ENCODE measurements at regions not wholly inside any gene's neighbourhood (a gene's known extent, or its start where the extent isn't known, plus 50 kb on each side); places are given as distances from the start of the nearest gene placed in this dataset.
"Not testable (repeated sequence)": the region's sequence is repeated elsewhere in the genome, so short reads cannot be mapped to it uniquely, and the experiment has no call there.

GRCh38 chr7:109901926-109902325, 1189.0 kb upstream of the LRRN3 start:
- H4K20me1 ChIP-seq (ENCODE audit: insufficient read depth, low read depth, low read length) = no peaks in the 10 kb centered on the region
- H3K9me3 ChIP-seq (ENCODE audit: low read length) = no peaks in the 10 kb centered on the region
- H3K4me3 ChIP-seq (ENCODE audit: low read length) = no peak overlapping the region
- no peaks in the 10 kb centered on the region for H3K36me3 ChIP-seq (ENCODE audit: insufficient read depth, low read length)
- H3K9me2 ChIP-seq (replicated peaks; ENCODE audit: insufficient read depth, low read length) = no peaks in the 10 kb centered on the region
- no peak for DNase-seq
- H2AFZ ChIP-seq (ENCODE audit: low read length) = no peak overlapping the region
- no peaks in the 10 kb centered on the region for H3K27me3 ChIP-seq (ENCODE audit: low read length)
- no peaks in the 10 kb centered on the region for H3K4me1 ChIP-seq (ENCODE audit: low read length)
- no peak overlapping the region for H3K4me2 ChIP-seq (ENCODE audit: low read depth, low read length, poor library complexity, severe bottlenecking)
- no peak overlapping the region for H3K9ac ChIP-seq (ENCODE audit: low read length)
- H3K27ac ChIP-seq (ENCODE audit: low read length) = no peak overlapping the region
- H3K79me2 ChIP-seq (ENCODE audit: low read length) = no peaks in the 10 kb centered on the region

DNA sequence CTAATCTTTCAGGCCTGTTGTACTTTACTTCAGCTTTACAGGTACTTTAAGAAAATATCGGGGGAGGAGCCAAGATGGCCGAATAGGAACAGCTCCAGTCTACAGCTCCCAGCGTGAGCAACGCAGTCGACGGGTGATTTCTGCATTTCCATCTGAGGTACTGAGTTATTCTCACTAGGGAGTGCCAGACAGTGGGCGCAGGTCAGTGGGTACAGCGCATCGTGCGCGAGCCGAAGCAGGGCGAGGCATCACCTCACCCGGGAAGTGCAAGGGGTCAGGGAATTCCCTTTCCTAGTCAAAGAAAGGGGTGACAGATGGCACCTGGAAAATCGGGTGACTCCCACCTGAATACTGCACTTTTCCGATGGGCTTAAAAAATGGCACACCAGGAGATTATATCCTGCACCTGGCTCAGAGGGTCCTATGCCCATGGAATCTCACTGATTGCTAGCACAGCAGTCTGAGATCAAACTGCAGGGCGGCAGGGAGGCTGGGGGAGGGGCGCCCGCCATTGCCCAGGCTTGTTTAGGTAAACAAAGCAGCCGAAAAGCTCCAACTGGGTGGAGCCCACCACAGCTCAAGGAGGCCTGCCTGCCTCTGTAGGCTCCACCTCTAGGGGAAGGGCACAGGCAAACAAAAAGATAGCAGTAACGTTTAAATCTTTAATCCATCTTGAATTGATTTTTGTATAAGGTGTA, 1185.4 kb upstream of the LRRN3 start:
- H3K27ac ChIP-seq (ENCODE audit: low read length); H3K4me1 ChIP-seq (ENCODE audit: low read length); H2AFZ ChIP-seq (ENCODE audit: low read length): not testable (repeated sequence)

DNA sequence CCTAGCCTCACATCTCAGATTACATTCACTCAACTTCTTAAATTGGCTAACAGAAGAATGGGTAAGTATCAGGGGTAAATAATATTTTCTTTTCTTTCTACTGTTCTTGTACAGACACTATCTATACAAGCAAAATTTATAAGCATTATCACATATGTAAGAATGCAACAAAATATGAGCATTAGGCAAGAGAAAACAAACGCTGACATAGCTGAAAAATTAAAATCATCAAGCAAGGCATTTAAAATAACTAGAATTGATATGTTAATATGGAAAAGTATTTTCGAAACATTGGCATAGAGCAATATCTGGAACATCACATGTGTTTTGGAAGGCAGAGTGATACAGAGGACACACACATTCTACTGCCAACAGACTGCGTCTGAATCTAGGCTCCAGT, 1175.3 kb upstream of the LRRN3 start:
- H2AFZ ChIP-seq (ENCODE audit: low read length) = no peak overlapping the region
- no peaks in the 10 kb centered on the region for H3K27me3 ChIP-seq (ENCODE audit: low read length)
- no peak for DNase-seq
- H4K20me1 ChIP-seq (ENCODE audit: insufficient read depth, low read depth, low read length) = no peaks in the 10 kb centered on the region
- H3K4me2 ChIP-seq (ENCODE audit: low read depth, low read length, poor library complexity, severe bottlenecking) = no peak overlapping the region
- H3K36me3 ChIP-seq (ENCODE audit: insufficient read depth, low read length) = no peaks in the 10 kb centered on the region
- H3K9me2 ChIP-seq (replicated peaks; ENCODE audit: insufficient read depth, low read length) = no peaks in the 10 kb centered on the region
- no peak overlapping the region for H3K27ac ChIP-seq (ENCODE audit: low read length)
- no peaks in the 10 kb centered on the region for H3K9me3 ChIP-seq (ENCODE audit: low read length)
- H3K4me3 ChIP-seq (ENCODE audit: low read length) = no peak overlapping the region
- H3K9ac ChIP-seq (ENCODE audit: low read length) = no peak overlapping the region
- no peaks in the 10 kb centered on the region for H3K79me2 ChIP-seq (ENCODE audit: low read length)
- no peaks in the 10 kb centered on the region for H3K4me1 ChIP-seq (ENCODE audit: low read length)

More for the DNA sequence above, 1185.4 kb upstream of the LRRN3 start:
- H3K79me2 ChIP-seq (ENCODE audit: low read length); H3K9me2 ChIP-seq (replicated peaks; ENCODE audit: insufficient read depth, low read length); H3K4me3 ChIP-seq (ENCODE audit: low read length); H3K27me3 ChIP-seq (ENCODE audit: low read length); H3K4me2 ChIP-seq (ENCODE audit: low read depth, low read length, poor library complexity, severe bottlenecking); H3K36me3 ChIP-seq (ENCODE audit: insufficient read depth, low read length); DNase-seq; H3K9ac ChIP-seq (ENCODE audit: low read length); H4K20me1 ChIP-seq (ENCODE audit: insufficient read depth, low read depth, low read length); H3K9me3 ChIP-seq (ENCODE audit: low read length): not testable (repeated sequence)

- no peaks in the 10 kb centered on the region for H3K4me1 ChIP-seq (ENCODE audit: low read length)
- H3K27ac ChIP-seq (ENCODE audit: low read length) = no peak overlapping the region
- no peak overlapping the region for H3K4me2 ChIP-seq (ENCODE audit: low read depth, low read length, poor library complexity, severe bottlenecking)
- no peaks in the 10 kb centered on the region for H3K36me3 ChIP-seq (ENCODE audit: insufficient read depth, low read length)
- no peak overlapping the region for H3K4me3 ChIP-seq (ENCODE audit: low read length)
- H3K9me2 ChIP-seq (replicated peaks; ENCODE audit: insufficient read depth, low read length) = no peaks in the 10 kb centered on the region
- H2AFZ ChIP-seq (ENCODE audit: low read length) = no peak overlapping the region
- DNase-seq = no peak
- H3K9me3 ChIP-seq (ENCODE audit: low read length) = no peaks in the 10 kb centered on the region; the same call in 1 of the 2 replicates
- H4K20me1 ChIP-seq (ENCODE audit: insufficient read depth, low read depth, low read length) = no peaks in the 10 kb centered on the region
- no peaks in the 10 kb centered on the region for H3K27me3 ChIP-seq (ENCODE audit: low read length)
- no peak overlapping the region for H3K9ac ChIP-seq (ENCODE audit: low read length)
- no peaks in the 10 kb centered on the region for H3K79me2 ChIP-seq (ENCODE audit: low read length)
These were observed 1164.2 kb upstream of the LRRN3 start for GRCh38 chr7:109926738-109927137.

DNA sequence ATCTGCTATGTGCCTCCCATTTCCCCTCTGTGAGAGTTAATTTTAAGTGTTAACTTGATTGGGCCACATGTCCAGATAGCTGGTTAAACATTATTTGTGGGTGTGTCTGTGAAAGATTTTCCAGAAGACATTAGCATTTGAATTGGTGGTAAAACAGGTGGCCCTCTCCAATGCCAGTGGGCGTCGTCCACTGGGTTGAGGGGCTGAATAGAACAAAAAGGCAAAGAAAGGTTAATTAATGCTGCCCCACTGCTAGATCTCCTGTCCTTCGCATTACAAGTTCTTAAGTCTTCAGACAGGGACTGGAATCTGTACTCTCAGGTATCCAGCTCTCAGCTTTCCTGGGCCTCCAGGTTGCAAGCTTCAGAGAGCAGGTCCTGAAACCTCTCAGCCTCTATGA, 1160.9 kb upstream of the LRRN3 start:
- Histone ChIP-seq H3K4me3 (ENCODE audit: low read length) (no peak overlapping the region), H3K36me3 (ENCODE audit: insufficient read depth, low read length) (no peaks in the 10 kb centered on the region), H3K9ac (ENCODE audit: low read length) (no peak overlapping the region), H3K79me2 (ENCODE audit: low read length) (no peaks in the 10 kb centered on the region), H3K27me3 (ENCODE audit: low read length) (no peaks in the 10 kb centered on the region), H3K9me3 (ENCODE audit: low read length) (no peaks in the 10 kb centered on the region; the same call in 1 of the 2 replicates), H3K9me2 (replicated peaks; ENCODE audit: insufficient read depth, low read length) (no peaks in the 10 kb centered on the region), H2AFZ (ENCODE audit: low read length) (no peak overlapping the region), H3K4me1 (ENCODE audit: low read length) (no peaks in the 10 kb centered on the region), H4K20me1 (ENCODE audit: insufficient read depth, low read depth, low read length) (no peaks in the 10 kb centered on the region), H3K27ac (ENCODE audit: low read length) (no peak overlapping the region), H3K4me2 (ENCODE audit: low read depth, low read length, poor library complexity, severe bottlenecking) (no peak overlapping the region)
- DNase-seq = no peak

- Histone ChIP-seq H3K4me1 (ENCODE audit: low read length) (no peaks in the 10 kb centered on the region), H2AFZ (ENCODE audit: low read length) (no peak overlapping the region), H3K9me2 (replicated peaks; ENCODE audit: insufficient read depth, low read length) (no peaks in the 10 kb centered on the region), H3K9me3 (ENCODE audit: low read length) (peaks cover 18% of the 10 kb centered on the region; the same call in 1 of the 2 replicates), H3K4me2 (ENCODE audit: low read depth, low read length, poor library complexity, severe bottlenecking) (no peak overlapping the region), H4K20me1 (ENCODE audit: insufficient read depth, low read depth, low read length) (no peaks in the 10 kb centered on the region), H3K4me3 (ENCODE audit: low read length) (no peak overlapping the region), H3K27me3 (ENCODE audit: low read length) (no peaks in the 10 kb centered on the region), H3K36me3 (ENCODE audit: insufficient read depth, low read length) (no peaks in the 10 kb centered on the region), H3K27ac (ENCODE audit: low read length) (no peak overlapping the region), H3K79me2 (ENCODE audit: low read length) (no peaks in the 10 kb centered on the region), H3K9ac (ENCODE audit: low read length) (no peak overlapping the region)
- DNase-seq = no peak
These were observed 1151.7 kb upstream of the LRRN3 start for GRCh38 chr7:109939207-109939606.

DNA sequence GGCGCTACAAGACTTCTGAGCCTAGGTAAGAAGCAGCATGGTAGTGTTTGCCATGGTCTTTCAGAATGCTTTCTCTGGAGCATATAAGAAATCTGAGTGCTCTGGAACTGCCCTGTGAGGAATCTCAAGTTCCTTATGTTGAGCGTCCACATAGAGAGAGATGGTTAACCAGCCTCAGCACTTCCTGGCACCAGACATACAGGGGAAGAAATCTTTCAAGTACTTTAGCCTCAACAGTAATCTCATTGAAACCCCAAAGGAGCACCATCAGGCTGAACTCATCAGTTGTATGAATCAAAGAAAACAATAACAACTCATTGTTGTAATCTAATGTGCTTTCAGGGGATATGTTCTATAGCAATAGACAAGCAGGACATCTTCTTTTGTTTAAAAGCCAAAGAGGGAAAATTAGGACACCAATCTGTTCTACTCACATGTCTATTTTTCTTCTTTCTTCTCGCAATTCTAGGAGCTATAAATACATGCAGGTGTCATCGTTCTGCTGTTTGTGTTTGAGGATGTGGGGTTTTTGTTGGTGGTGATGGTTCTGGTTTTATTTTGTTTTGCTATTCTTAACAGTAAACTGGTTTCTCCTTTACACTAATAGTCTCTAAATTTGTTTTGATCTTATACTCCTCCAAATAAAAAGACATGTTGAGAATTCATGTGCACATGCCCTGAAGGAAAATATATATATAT, 1145.0 kb upstream of the LRRN3 start:
- H3K4me1 ChIP-seq (ENCODE audit: low read length) = no peaks in the 10 kb centered on the region
- no peak for DNase-seq
- H3K4me2 ChIP-seq (ENCODE audit: low read depth, low read length, poor library complexity, severe bottlenecking) = no peak overlapping the region
- H3K79me2 ChIP-seq (ENCODE audit: low read length) = no peaks in the 10 kb centered on the region
- H3K9me3 ChIP-seq (ENCODE audit: low read length) = peaks cover 5% of the 10 kb centered on the region; the same call in 1 of the 2 replicates
- H4K20me1 ChIP-seq (ENCODE audit: insufficient read depth, low read depth, low read length) = no peaks in the 10 kb centered on the region
- no peak overlapping the region for H3K9ac ChIP-seq (ENCODE audit: low read length)
- H3K36me3 ChIP-seq (ENCODE audit: insufficient read depth, low read length) = no peaks in the 10 kb centered on the region
- H3K27ac ChIP-seq (ENCODE audit: low read length) = no peak overlapping the region
- H3K27me3 ChIP-seq (ENCODE audit: low read length) = no peaks in the 10 kb centered on the region
- H3K9me2 ChIP-seq (replicated peaks; ENCODE audit: insufficient read depth, low read length) = no peaks in the 10 kb centered on the region
- H2AFZ ChIP-seq (ENCODE audit: low read length) = no peak overlapping the region
- no peak overlapping the region for H3K4me3 ChIP-seq (ENCODE audit: low read length)

DNA sequence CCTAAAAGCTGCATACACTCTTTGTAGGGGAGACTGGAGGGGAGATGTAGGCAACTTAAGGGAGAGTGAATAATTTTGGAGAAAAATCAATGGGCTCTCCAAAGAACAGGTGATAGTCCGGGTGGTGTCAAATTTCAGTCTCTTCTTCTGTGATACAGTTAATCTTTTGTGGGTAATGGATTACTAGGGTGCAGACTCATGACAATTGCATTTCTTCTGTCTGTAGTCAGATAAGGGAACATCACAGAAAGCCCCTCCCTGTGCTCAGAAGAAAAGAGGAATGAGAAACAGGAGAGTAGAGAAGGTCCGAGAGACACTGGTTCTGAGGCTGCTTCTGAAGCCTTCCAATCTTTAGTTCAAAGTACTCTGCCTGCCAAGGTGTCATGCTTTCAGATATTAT, 1140.7 kb upstream of the LRRN3 start:
- no peak overlapping the region for H2AFZ ChIP-seq (ENCODE audit: low read length)
- DNase-seq = no peak
- H3K9me3 ChIP-seq (ENCODE audit: low read length) = 0 out of 2 replicates have a peak, but pooled peaks cover 3% of the 10 kb centered on the region
- no peaks in the 10 kb centered on the region for H3K36me3 ChIP-seq (ENCODE audit: insufficient read depth, low read length)
- no peaks in the 10 kb centered on the region for H3K4me1 ChIP-seq (ENCODE audit: low read length)
- H3K27me3 ChIP-seq (ENCODE audit: low read length) = no peaks in the 10 kb centered on the region
- no peaks in the 10 kb centered on the region for H3K9me2 ChIP-seq (replicated peaks; ENCODE audit: insufficient read depth, low read length)
- H4K20me1 ChIP-seq (ENCODE audit: insufficient read depth, low read depth, low read length) = no peaks in the 10 kb centered on the region
- H3K4me2 ChIP-seq (ENCODE audit: low read depth, low read length, poor library complexity, severe bottlenecking) = no peak overlapping the region
- H3K4me3 ChIP-seq (ENCODE audit: low read length) = no peak overlapping the region
- H3K9ac ChIP-seq (ENCODE audit: low read length) = no peak overlapping the region
- no peak overlapping the region for H3K27ac ChIP-seq (ENCODE audit: low read length)
- no peaks in the 10 kb centered on the region for H3K79me2 ChIP-seq (ENCODE audit: low read length)

Measured in Karpas-422 (cell line).